AG10803 (cell line): ENCODE measurements at regions not wholly inside any gene's neighbourhood (a gene's known extent, or its start where the extent isn't known, plus 50 kb on each side); places are given as distances from the start of the nearest gene placed in this dataset.
A peak's percentile ranks its signal among the peaks of the same experiment; 100 is the strongest.

Experiments used
- DNase-seq: peaks from one replicate; pipeline ENCODE4 v3.0.0; 2010; ENCODE audit warnings: low read depth
- H3K4me3 ChIP-seq: 2 replicates; pipeline ENCODE4 v1.5.1; 2011; ENCODE audit warnings: mild to moderate bottlenecking, low read length, control low read depth
- TF ChIP-seq, protein P1 (sequence below): conservative IDR thresholded peaks from 2 replicates; pipeline ENCODE4 v1.5.1; 2011; ENCODE audit warnings: mild to moderate bottlenecking, low read length, control low read depth, inconsistent platforms

DNA sequence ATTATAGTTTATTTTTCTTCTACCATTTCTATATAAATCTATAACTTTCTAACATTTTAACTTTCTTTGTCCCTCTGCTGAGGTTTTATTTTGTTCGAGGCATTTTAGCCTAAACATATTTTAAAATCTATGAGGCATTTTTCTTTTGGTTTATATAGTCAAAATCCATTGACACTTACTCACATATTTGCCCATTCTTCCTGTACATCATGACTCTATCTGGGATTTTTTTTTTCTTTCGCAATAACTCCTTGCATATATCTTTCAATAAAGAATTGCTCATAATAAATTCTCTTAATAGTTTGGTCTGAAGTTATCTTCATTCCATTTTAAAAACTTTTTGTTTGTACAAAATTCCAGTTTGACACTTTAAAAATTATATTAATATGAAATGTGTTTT is 632.3 kb downstream of the TLE4 start:
- TF ChIP-seq, protein P1, sequence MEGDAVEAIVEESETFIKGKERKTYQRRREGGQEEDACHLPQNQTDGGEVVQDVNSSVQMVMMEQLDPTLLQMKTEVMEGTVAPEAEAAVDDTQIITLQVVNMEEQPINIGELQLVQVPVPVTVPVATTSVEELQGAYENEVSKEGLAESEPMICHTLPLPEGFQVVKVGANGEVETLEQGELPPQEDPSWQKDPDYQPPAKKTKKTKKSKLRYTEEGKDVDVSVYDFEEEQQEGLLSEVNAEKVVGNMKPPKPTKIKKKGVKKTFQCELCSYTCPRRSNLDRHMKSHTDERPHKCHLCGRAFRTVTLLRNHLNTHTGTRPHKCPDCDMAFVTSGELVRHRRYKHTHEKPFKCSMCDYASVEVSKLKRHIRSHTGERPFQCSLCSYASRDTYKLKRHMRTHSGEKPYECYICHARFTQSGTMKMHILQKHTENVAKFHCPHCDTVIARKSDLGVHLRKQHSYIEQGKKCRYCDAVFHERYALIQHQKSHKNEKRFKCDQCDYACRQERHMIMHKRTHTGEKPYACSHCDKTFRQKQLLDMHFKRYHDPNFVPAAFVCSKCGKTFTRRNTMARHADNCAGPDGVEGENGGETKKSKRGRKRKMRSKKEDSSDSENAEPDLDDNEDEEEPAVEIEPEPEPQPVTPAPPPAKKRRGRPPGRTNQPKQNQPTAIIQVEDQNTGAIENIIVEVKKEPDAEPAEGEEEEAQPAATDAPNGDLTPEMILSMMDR: no peak
- no peak overlapping the region for H3K4me3 ChIP-seq
- no peak for DNase-seq

DNA sequence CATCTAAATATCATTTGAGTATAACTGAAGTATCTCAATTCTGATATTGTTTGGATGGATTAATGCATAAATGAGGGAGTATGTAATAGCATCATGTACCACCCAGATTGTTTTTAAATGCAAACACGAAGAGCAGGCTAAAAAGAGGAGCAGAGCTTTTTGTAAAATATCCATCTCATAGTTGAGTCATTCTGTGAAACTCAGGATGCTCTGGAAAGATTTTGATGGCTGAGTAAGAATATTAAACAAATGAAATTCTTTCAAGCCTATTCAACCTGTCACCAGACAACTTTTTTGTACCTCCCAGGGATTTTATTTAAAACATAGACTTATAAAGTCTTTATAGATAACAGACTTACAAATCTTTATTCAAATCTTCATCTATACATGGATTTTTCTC is 625.9 kb downstream of the TLE4 start:
- no peak for DNase-seq
- TF ChIP-seq, protein P1: no peak
- no peak overlapping the region for H3K4me3 ChIP-seq

DNA sequence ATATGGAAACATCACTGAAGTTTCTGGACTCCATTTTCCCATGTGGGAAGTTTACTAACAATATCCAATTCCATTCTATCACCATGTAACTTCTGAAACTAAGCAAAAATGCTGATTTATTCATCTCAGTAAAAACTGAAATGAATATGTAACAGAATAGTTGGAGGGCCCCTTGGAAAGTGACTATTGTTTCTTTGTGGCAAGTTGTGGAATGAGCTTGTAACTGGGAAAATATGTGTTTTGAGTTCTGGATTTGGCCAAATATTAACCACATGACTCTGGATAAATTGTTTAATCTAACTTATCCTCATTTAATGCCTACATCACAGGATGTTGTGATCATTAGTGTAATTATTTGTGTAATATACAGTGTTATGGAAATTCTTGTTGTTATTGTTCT is 619.3 kb downstream of the TLE4 start:
- no peak for DNase-seq
- TF ChIP-seq, protein P1: no peak
- no peak overlapping the region for H3K4me3 ChIP-seq

DNA sequence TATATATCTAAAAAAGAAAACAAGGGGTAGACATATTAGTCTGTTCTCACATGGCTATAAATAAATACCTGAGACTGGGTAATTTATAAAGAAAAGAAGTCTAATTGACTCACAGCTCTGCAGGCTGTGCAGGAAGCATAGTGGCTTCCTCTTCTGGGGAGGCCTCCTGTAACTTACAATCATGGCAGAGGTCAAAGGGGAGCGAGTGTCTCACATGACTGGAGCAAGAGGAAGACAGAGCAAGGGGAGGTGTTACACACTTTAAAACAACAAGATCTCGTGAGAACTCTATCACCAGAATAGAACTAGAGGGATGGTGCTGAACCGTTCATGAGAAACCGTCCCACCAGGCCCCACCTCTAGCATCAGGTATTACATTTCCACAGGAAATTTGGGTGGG is 616.8 kb downstream of the TLE4 start:
- H3K4me3 ChIP-seq: no peak overlapping the region
- DNase-seq: no peak
- TF ChIP-seq, protein P1: no peak

DNA sequence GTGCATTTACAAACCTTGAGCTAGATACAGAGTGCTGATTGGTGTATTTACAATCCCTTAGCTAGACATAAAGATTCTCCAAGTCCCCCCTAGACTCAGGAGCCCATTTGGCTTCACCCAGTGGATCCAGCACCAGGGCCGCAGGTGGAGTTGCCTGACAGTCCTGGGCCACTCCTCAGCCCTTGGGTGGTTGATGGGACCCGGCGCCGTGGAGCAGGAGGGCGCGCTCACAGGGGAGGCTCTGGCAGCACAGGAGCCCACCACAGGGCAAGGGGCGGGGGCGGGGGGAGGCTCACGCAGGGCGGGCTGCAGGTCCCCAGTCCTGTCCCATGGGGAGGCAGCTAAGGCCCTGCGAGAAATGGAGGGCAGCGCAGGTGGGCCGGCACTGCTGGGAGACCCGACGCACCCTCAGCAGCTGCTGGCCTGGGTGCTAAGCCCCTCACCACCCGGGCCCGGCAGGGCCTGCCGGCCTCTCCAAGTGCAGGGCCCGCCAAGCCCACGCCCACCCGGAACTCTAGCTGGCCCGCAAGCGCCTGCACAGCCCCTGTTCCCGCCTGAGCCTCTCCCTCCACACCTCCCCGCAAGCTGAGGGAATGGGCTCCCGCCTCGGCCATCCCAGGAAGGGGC is 613.5 kb downstream of the TLE4 start:
- no peak for DNase-seq
- no peak overlapping the region for H3K4me3 ChIP-seq
- TF ChIP-seq, protein P1: no peak

DNA sequence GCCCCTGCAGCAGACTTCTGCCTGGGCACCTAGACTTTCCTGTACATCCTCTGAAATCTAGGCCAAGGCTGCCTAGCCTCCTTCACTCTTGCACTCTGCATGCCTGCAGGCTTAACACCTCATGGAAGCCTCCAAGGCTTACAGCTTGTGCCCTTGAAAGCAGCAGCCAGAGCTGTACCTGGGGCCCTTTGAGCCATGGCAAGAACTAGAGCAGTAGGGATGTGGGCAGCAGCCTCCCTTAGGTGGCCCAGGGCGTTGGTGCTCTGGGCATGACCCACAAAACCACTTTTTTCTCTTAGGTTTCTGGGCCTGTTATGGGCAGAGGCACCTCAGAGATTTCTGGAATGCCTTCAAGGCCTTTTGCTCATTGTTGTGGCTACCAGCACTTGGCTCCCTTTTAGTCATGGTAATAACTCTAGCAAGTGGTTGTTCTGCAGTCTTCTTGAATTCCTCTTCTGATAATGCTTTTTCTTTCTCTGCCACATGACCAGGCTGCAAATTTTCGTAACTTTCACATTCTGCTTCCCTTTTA is 606.2 kb downstream of the TLE4 start:
- peak; percentile 0 for DNase-seq
- TF ChIP-seq, protein P1: no peak
- no peak overlapping the region for H3K4me3 ChIP-seq

DNA sequence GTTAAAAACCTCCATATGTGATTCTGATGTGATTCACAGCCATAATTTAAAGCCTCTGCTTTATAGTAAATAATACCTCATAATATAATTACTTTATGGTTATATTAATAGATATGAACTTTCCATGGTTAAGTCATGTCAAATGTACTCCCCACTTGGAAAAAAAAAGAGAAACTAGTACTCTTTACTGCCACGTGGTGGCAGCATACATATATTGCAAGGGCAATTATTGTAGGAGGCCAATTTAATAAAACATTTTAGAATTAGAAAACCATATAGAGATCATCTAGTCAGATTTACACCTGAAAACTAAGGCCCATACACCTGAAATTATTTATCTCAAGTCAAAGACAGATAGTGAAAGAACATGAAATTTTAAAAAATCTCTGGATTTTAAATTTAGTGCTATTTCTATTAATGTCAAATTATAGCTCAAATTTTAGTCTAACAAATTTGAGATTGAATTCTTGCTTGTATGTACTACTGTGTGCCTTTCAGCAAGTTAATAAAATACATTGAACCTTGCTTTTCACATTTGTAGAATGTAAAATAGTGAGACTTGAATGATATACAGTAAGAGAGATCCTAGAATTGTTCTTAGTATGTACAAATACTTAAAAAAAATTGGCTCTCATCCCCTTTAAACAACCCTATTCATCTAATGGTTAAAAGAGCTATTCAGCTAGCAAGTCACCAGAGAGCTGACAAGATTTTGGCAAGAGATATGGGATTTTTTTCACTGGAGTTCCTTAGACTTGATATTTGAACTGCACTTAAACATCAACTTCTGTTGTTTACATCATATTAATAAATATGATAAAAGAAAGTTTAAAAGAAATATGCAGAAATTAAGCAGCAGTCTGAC is 603.8 kb downstream of the TLE4 start:
- TF ChIP-seq, protein P1: peak; percentile 74
- H3K4me3 ChIP-seq: no peak overlapping the region
- peak; percentile 49 for DNase-seq
